CD4-positive, alpha-beta T cell treated with Interleukin-4 for 1 hour (primary cell): ENCODE measurements at regions not wholly inside any gene's neighbourhood (a gene's known extent, or its start where the extent isn't known, plus 50 kb on each side); places are given as distances from the start of the nearest gene placed in this dataset.
"Not testable (repeated sequence)": the region's sequence is repeated elsewhere in the genome, so short reads cannot be mapped to it uniquely, and the experiment has no call there.

Experiments
- DNase-seq, 2 donors: peaks; one replicate each; pipeline ENCODE4 v3.0.0-alpha.2; 2020 to 2022

- no peak for DNase-seq
Observed at GRCh38 chr3:104323226-104323625, 1043.5 kb upstream of the ALCAM start.

- DNase-seq: no peak
Observed at GRCh38 chr3:104347291-104347690, 1019.4 kb upstream of the ALCAM start.

- DNase-seq: no peak
Observed at GRCh38 chr3:104349836-104350235, 1016.9 kb upstream of the ALCAM start.

- DNase-seq: no peak
Observed at GRCh38 chr3:104353951-104354350, 1012.8 kb upstream of the ALCAM start.

- no peak for DNase-seq
Observed at GRCh38 chr3:104359546-104359945, 1007.2 kb upstream of the ALCAM start.

- no peak for DNase-seq
Observed at GRCh38 chr3:104360038-104360437, 1006.7 kb upstream of the ALCAM start.

GRCh38 chr3:104361748-104362147, 1005.0 kb upstream of the ALCAM start:
- DNase-seq: not testable (repeated sequence)

GRCh38 chr3:104362319-104362718, 1004.4 kb upstream of the ALCAM start:
- DNase-seq: no peak

- no peak for DNase-seq
Observed at GRCh38 chr3:104367000-104367399, 999.7 kb upstream of the ALCAM start.

GRCh38 chr3:104368760-104369159, 997.9 kb upstream of the ALCAM start:
- no peak for DNase-seq

- DNase-seq: no peak
Observed at GRCh38 chr3:104385421-104385820, 981.3 kb upstream of the ALCAM start.

- DNase-seq: no peak
Observed at GRCh38 chr3:104388619-104389018, 978.1 kb upstream of the ALCAM start.

GRCh38 chr3:104392327-104392726, 974.4 kb upstream of the ALCAM start:
- DNase-seq: no peak

- no peak for DNase-seq
Observed at GRCh38 chr3:104396974-104397669, 969.6 kb upstream of the ALCAM start.

- no peak for DNase-seq
Observed at GRCh38 chr3:104397713-104398112, 969.0 kb upstream of the ALCAM start.

GRCh38 chr3:104402902-104403301, 963.8 kb upstream of the ALCAM start:
- DNase-seq: no peak

GRCh38 chr3:104411757-104412156, 955.0 kb upstream of the ALCAM start:
- DNase-seq: no peak

GRCh38 chr3:104412608-104413580, 953.8 kb upstream of the ALCAM start:
- DNase-seq: no peak

GRCh38 chr3:104428337-104428925, 938.3 kb upstream of the ALCAM start:
- no peak for DNase-seq

GRCh38 chr3:104429727-104430126, 937.0 kb upstream of the ALCAM start:
- DNase-seq: no peak

GRCh38 chr3:104436506-104436905, 930.2 kb upstream of the ALCAM start:
- DNase-seq: no peak

- no peak for DNase-seq
Observed at GRCh38 chr3:104437131-104437750, 929.5 kb upstream of the ALCAM start.

GRCh38 chr3:104437891-104438290, 928.8 kb upstream of the ALCAM start:
- no peak for DNase-seq
